ENCODE measurements at regions not wholly inside any gene's neighbourhood (a gene's known extent, or its start where the extent isn't known, plus 50 kb on each side); places are given as distances from the start of the nearest gene placed in this dataset.

- TF ChIP-seq CTCF (conservative IDR thresholded peaks at IDR 0.05) (no peak), EZH2 (IDR thresholded peaks at IDR 0.05; ENCODE audit: low read depth) (no peak)
These were observed 533.7 kb upstream of the CHAC2 start for GRCh38 chr2:53233759-53234547.

All from PC-9 (cell line).